ENCODE measurements at regions not wholly inside any gene's neighbourhood (a gene's known extent, or its start where the extent isn't known, plus 50 kb on each side); places are given as distances from the start of the nearest gene placed in this dataset.

- TF ChIP-seq POLR2A (IDR thresholded peaks at IDR 0.05), result no peak
- TF ChIP-seq CTCF (IDR thresholded peaks at IDR 0.05), result no peak
- no peak for TF ChIP-seq EP300 (IDR thresholded peaks at IDR 0.05)
- no peak for TF ChIP-seq POLR2AphosphoS5 (IDR thresholded peaks at IDR 0.05)
These were observed 417.6 kb downstream of the GLRX3 start for GRCh38 chr10:130553826-130554225.
